CD4-positive, alpha-beta T cell treated with Interleukin-15 for 1 hour (primary cell): ENCODE measurements at regions not wholly inside any gene's neighbourhood (a gene's known extent, or its start where the extent isn't known, plus 50 kb on each side); places are given as distances from the start of the nearest gene placed in this dataset.
"Not testable (repeated sequence)": the region's sequence is repeated elsewhere in the genome, so short reads cannot be mapped to it uniquely, and the experiment has no call there.

Experiments
- DNase-seq: peaks from one replicate; pipeline ENCODE4 v3.0.0-alpha.2; 2020

DNA sequence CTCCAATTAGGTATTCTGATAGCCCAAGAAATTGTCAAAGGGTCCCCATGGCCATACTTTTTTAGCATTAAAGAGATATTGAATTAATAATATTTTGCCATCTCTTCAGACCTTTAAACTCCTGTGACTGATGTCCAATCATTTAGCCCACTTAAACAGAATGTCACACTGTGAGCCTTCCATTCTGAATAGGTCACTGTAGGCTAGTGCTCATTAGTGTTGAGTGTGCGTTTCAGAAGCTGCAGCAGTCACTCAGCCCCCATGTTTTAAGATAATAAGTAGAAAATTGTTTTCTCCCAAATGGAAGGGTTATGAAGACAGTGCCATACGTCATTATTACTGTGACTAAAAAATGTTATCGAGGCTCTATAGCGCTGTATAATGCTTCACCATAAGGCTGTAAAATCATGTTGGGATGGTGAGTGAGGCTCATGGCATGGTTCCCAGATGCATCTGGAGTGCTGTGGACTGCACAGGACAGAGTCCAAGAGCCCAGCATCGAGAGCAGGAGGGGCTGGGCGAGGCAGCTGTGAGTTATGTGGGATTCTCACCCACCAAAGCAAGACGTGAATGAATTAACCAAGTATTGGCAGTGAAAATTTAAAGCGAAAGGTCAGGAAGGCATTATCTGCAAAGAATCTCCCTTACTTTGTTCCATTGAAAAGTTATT is 2112.9 kb upstream of the WWC1 start:
- no peak for DNase-seq

DNA sequence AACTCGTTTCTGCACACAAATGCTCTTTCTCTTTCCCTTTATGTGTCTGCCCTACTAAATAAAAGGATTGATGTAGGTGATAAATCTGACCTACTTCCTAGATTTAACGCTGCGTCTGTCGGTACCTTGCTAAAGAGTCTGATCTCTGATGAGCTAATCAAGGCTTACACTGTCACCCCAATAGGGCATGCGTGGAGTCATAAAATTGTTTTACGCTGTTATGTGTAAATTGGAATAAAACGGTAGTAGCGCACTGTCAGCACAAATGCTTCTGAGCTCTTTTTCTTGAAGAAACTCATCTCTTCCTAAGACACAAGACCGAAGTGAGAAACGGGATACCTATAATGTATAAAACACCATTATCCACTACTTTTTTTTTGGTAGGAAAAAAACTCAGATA is 2106.3 kb upstream of the WWC1 start:
- no peak for DNase-seq

DNA sequence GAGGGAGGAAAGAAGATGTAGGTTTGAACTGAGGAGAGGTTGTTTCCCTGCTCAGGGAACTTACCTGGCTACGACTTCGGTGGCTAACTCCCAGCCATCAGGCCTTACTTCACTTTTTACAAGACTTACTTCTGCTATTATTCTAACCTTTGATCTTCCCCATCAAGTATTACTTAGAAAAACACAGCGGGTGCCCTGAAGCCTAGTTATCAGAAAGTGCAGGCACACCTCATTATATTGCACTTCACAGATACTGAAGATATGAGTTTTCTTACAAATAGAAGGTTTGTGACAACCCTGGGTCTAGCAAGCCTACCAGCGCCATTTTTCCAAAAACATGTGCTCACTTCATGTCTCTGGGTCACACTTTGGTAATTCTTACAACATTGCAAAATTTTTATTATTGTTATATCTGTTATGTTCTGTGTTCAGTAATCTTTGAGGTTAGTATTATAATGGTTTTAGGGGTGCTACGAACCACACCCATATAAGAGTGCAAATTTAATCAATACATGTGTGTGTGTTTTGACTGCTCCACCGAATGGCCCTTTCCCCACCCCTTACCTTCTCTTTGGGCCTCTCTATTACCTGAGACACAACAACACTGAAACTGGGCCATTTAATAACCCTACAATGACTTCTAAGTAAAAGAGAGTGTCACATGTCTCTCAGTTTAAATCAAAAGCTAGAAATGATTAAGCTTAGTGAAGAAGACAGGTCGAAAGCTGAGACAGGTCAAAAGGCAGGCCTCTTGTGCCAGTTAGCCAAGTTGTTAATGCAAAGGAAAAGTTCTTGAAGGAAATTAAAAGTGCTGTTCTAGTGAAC is 2102.7 kb upstream of the WWC1 start:
- DNase-seq = no peak

DNA sequence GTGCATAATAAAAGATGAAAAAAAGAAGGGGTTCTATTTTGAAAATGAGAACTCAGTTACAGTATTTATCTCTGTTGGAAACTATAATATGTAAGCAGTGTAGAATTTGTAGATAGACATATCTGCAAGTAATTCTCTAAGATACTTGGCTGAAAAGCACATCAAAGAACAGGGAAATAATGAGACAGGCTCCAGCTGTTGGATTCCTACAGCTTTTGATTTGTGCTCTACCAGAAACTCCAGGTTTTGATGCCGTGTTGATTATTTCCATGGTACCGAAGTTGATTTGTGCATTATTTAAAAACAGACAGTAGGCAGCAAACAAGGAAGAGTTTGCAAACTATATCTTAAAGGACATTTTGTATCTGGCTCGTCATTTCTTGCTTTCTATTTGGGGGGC is 2098.7 kb upstream of the WWC1 start:
- DNase-seq = no peak

DNA sequence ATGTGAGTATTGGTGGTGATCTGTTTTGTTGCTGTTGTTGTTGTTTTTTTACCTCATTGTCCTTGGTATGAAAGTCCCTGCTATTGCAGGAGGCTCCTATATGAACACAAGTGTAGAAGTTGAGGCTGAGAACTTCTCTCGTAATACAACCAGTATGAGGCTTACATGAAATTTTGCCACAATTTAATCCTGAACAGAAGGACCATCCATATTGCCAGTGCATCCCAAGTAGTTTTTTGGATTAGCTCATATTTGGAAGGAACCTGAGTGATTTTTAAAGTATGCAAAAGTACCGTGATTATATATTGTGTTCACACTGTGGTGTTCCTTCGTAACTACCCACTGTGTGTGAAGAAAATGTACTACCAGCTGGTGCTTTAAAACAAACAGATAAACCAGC is 2095.5 kb upstream of the WWC1 start:
- no peak for DNase-seq

DNA sequence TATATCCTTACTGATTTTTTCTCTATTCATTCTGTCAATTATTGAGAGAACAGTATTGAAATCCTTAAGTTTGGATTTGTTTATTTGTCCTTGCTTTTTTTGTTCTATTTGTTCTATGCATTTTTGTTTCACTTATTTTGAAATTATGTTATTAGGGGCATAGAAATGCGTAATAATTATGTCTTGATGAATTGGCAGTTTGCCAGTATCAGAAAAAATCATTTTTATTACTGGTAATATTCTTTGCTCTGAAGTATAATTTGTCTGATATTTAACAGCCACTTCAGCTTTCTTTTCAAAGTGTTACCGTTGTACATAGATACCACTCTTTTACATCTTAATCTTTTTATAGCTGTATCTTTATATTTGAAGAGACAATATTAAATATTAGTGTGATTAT is 2090.9 kb upstream of the WWC1 start:
- no peak for DNase-seq

DNA sequence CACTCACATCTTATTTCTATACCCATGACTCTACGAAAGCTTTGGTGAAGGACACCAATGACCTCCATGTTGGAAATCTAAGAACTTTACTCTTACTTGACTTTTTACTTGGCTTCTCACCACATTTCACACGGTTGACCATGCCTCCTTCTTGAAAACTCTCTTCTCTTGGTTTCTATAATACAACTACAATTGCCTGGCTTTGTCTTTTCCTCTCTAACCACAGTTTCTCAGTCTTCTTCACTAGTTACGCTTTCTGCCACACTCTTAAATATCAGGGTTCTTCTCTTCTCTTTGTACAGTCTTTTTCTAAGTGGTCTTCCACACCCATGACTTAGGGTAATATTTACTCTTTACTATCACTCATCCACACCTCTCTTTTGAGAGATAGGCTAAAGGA is 2079.8 kb upstream of the WWC1 start:
- no peak for DNase-seq

DNA sequence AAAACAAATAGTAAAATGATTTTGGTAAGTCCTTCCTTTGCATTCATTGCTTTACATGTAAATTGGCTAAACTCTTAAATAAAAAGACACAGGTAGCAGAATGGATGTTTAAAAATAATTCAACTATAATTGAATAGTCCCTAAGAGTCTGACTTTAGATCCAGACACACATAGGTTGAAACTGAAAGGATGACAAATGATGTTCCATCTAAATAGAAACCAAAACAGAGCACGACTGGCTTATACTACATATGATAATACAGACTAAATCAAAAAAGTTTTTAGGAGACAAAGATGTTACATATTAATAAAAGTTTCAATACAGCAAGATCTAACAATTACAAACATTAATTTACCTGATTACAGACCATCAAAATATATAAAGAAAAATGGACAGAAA is 2055.1 kb upstream of the WWC1 start:
- no peak for DNase-seq

DNA sequence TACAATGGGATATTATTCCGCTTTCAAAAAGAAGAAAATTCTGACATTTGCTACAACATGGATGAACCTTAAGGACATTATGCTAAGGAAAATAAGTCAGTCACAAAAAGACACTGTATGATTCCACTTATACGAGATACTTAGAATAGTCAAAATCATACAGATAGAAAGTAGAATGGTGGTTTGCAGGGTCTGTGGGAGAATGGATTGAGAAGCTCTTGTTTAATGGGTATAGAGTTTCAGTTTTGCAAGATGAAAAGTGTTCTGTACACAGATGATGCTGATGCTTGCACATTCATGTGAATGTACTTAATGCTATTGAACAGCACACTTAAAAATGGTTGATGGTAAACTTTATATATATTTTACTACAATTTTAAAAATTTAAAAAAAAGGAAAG is 2050.7 kb upstream of the WWC1 start:
- DNase-seq = no peak

DNA sequence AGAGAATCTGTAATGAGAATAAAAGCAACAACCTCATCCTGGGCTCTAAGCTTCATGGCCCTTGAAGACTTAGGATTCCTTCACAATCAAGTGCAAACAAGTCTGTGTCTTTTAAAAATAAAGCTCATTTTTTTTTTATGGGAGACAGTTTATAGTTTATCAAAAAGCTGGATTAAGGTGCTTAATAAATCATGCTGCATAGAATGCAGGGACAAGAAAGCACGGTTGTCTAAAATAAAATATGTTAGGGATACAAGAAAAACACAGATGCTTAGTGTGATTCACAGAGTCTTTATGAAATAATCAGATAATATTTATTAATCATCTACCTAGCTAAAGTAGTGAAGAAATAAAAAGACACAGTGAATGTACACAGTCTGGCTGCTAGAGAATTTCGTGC is 2045.9 kb upstream of the WWC1 start:
- no peak for DNase-seq

DNA sequence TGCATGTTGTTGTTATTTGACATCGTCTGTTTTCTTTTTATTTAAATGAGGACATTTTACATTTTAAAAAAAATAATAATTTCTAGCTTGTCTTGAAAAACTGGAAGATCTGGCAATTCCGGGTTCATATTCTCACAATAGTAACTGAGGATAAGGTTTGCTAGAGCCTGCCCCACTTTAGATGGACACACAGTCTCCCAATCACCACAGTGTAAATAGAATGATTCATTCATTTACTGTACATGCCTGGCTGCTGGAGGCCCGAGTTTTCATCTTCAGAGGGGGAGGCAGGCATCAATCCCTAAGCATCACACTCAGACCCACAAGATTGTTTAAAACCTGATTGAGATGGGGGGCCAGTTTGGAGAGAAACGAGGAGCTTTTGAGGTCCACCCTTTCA is 2039.7 kb upstream of the WWC1 start:
- no peak for DNase-seq

DNA sequence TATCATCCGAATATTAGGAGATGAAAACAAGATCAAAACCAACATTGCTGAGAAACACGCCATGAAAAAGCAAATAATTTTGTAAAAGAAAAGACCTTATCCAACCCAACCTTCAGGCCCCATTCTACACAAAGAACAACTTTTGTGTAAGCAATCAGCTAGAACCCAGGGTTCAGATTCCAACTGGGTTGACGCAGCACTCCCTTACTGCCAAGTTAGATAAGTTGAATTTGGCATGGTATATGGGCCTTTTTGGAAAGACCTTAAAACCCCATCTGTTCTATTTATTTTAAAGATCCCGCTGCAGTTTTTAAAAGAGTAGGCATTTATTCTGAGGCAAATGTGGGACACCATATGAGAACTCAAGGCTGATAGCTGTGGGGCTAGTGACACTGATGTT is 2033.8 kb upstream of the WWC1 start:
- DNase-seq = no peak

DNA sequence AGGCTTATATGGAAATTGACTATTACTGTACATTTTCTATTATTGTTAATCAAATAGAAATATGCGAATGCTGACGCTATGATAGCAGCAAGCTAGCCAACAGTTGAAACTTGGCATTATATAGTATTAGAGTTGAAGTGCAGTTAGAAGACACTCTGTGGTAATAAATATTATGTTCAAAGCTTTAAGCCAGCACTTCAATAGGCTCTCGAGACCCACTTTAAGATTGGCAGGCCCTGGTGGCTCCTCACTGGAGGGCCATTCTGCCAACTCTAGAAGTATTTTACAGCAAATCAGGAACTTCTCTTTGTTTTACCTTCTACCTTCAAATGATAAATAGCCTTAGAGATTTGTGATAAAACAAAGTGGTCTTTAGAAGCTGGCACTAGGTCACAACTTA is 2029.0 kb upstream of the WWC1 start:
- DNase-seq = no peak

DNA sequence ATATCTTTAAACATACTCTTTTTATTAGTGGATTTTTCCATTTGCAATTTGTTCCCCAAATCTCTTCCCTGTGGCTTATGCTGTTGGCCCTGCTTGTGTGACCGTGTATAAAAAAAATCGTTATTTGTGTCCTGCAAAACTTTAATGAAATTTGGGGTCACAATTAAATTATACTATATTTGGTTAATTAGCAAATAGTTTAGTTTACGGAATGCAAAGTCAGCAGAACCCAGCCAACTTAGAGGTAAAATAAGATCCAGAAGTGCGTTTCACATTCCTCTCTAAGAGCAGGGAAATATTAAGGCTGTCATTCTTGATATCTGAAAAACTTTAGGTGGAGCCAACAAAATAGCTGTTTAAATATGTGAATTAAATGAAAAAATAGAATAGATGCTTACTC is 2023.5 kb upstream of the WWC1 start:
- DNase-seq = no peak

DNA sequence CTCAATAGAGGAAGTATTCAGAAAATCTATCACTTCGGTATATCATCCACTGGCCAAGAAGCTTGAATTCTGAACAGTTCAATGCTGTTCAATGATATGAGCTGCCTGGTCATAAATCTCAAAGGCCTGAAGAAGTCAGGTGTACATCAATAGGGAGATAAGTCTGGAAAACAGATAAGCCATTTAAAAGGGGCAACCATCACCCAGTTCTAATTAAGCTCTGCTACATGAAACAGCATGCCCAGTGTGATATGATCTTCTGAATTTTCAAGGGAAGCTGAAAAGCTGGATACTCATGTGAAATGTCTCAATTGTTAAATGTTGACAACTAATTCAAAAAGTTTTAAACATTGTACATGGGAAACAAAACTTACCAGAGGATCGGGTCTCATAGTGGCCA is 2020.7 kb upstream of the WWC1 start:
- DNase-seq = no peak

DNA sequence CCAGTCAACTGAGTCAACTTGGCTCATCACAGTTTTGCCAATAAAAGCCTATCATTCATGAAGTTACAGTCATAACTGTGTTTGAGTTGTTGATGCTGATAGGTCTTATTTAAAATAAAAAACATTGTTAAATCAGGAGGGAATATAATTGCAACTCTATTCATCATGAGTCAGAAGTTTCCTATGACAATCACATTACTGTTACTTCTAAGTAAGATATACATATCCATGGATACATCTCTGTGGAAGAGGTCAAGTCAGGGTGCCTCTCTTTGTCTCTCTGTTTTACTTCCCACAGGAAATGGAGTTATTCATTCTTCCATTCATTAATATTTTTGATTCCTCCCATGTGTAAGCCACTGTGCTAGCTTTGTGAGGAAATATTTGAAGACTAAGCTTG is 2015.4 kb upstream of the WWC1 start:
- DNase-seq = no peak

DNA sequence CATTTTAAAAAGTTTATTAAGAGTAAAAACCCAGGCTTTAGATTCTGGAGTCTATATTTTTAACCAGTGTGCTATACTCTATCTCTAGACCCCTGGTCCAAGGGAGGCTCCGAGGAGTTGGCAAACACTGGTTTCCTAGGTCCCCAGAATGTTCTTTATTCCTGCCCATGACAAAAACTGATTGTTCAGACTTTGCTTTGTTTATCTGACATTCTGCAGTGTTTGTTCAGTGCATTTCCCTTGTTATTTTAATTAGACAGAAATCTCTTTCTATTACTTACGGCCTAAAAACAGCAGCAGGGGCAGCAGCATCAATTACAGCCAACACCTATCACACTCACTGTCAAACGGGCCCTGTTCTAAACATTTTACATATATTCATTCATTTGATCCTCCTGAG is 2011.6 kb upstream of the WWC1 start:
- DNase-seq = no peak

DNA sequence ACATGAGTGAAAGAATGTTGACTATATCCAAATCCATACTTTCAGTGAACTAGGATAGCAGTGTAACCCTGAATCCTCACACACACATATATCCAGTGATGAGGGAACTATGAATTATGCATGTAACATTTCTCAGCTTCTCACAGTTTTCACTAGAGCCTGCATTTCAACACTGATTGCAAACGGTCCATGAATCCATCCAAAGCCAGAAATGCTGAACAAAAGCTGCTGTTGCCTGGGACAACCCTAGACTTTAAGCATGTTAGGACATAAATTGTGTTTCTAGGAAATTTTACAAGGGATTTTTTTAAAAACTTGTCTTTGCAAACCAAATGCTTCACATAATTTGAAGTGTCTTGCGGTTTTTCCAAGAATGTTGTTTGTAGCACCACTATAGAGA is 2010.0 kb upstream of the WWC1 start:
- no peak for DNase-seq

DNA sequence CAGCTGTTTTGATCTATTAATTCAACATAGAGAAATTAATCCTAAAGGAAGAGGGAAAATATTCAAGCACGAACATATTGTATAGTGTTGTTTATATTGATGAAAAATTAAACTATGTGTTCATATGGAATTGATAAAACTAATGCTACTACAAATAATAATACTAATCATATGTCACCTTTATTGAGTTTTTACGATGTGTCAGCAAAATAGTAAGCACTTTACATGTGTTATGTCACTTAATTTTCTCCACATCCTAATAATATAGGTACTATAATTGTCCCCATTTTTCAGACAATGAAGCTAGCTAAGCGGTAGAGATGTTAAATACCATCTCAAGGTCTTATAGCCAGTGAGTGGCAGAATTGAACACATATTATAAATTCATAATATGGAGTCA is 2008.5 kb upstream of the WWC1 start:
- DNase-seq = no peak

DNA sequence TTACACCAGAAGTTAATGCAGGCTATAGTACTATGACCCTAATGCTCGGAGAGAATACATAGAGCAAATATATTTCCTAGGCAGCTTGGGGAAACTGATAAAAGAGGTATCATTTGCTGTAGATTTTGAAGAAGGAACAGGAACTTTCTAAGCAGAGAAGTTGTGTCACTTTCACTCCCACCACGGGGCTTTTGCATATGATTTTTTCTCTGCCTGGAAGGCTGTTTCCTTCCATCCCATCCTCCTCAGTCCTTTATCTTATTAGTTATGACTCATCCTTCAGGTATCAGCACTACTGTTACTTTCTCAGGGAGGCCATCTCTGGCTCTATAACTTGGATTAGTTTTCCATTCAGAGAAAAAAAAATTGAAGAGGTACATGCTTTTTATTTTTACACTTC is 2006.1 kb upstream of the WWC1 start:
- no peak for DNase-seq

DNA sequence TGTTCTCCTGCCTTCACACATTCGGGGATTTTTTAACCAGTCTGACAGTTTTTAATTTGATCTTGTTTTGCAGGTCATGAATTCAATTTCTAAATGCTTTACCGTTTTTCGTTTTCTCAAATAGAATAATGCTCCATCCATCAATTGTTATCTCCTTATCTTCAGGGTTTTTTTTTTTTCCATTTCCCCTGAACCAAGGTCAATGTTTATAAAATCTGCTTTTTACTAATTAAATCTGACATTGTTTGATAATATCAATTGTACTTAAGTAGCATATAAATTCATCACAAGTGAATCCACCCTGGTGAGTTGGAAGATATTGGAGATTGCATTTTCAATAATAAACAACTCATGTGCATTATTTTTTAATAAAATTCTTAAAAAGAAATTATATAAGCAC is 2004.6 kb upstream of the WWC1 start:
- no peak for DNase-seq

DNA sequence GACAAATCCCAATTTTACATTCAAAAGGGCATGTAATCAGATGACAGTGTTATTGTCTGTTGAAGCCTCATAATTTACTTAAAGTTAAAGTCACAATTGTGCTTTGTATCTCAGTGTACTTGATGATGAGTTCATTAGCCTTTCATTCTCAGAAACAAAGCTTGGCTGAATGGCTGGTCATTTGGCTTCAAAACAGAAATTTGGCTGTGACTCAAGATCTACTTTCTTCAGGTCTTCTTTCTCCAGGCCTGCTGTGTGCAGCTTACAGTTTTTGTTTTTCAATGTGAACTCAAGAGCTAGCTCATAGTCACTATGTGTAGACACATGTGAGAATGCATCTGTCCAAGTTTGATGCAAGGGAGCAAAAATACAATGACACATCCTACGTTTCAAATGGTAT is 2003.6 kb upstream of the WWC1 start:
- DNase-seq = no peak

DNA sequence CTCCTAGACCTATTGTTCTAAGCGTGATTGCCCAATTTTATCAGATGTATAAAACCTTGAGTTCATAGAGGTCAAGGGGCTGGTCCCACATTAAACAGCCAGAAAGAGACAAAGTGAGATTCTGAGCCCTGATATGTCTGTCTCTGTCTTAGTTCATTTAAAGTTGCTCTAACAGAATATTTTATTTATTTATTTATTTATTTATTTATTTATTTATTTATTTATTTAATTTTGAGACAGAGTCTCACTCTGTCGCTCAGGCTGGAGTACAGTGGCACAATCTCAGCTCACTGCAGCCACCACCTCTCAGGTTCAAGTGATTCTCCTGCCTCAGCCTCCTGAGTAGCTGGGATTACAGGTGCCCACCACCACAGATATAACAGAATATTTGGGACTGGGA is 1999.6 kb upstream of the WWC1 start:
- not testable (repeated sequence) for DNase-seq

DNA sequence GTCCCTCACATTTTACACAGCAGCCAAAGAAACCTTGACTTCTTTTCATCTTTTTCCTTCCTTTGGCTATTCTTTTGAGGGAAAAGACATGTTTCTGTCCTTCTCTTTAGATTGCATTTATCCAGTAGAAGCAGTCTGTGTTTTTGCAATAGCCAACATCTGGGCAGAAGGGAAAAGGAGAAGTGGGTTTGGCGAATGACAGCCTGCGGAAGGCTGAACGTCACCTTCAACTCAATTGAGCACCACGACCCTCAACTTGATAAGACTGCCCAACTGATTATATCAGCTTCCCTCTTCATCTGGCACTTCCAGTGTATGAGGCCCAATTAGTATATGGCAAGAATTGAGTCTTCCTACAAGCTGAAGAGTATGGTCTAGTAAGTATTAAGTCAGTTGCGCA is 1997.6 kb upstream of the WWC1 start:
- DNase-seq = no peak

DNA sequence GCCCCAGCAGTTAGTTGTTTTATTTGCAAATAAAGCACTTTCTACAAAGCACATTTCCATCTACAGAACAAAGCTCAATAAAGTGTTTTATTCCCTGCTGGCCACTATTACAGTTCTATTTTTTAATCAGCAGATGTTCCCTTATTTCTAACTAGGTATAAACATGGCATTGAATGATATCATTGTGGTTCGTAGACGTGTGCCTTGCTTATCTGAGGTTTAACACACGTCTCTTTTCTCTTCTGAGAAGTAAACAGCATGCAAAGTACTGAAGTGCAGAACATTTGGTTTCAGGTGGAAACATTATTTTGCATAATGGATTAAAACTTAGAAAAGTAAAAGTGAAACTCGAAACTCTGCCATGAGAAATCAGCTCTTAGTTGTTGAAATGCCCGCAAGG is 1989.3 kb upstream of the WWC1 start:
- DNase-seq = no peak
